ENCODE measurements at regions not wholly inside any gene's neighbourhood (a gene's known extent, or its start where the extent isn't known, plus 50 kb on each side); places are given as distances from the start of the nearest gene placed in this dataset.
"Not testable (repeated sequence)": the region's sequence is repeated elsewhere in the genome, so short reads cannot be mapped to it uniquely, and the experiment has no call there.

- no peak for DNase-seq
These were observed 460.8 kb downstream of the DMAC1 start for GRCh38 chr9:7338586-7339281.

- no peak for DNase-seq
These were observed 463.1 kb downstream of the DMAC1 start for GRCh38 chr9:7336356-7337065.

- DNase-seq: no peak
These were observed 465.9 kb downstream of the DMAC1 start for GRCh38 chr9:7333719-7334118.

- DNase-seq: no peak
These were observed 466.8 kb downstream of the DMAC1 start for GRCh38 chr9:7332780-7333179.

GRCh38 chr9:7328453-7328852 is 471.1 kb downstream of the DMAC1 start:
- no peak for DNase-seq

GRCh38 chr9:7325995-7326394 is 473.6 kb downstream of the DMAC1 start:
- no peak for DNase-seq

- DNase-seq: no peak
These were observed 475.4 kb downstream of the DMAC1 start for GRCh38 chr9:7324152-7324598.

GRCh38 chr9:7320841-7321240 is 478.7 kb downstream of the DMAC1 start:
- DNase-seq: no peak

- no peak for DNase-seq
These were observed 479.4 kb downstream of the DMAC1 start for GRCh38 chr9:7320139-7320538.

GRCh38 chr9:7318920-7319319 is 480.7 kb downstream of the DMAC1 start:
- DNase-seq: no peak

GRCh38 chr9:7316967-7317366 is 482.6 kb downstream of the DMAC1 start:
- DNase-seq: no peak

- DNase-seq: no peak
These were observed 483.3 kb downstream of the DMAC1 start for GRCh38 chr9:7316166-7316795.

GRCh38 chr9:7315746-7316145 is 483.8 kb downstream of the DMAC1 start:
- DNase-seq: no peak

GRCh38 chr9:7315116-7315515 is 484.5 kb downstream of the DMAC1 start:
- DNase-seq: no peak

- DNase-seq: no peak
These were observed 486.2 kb downstream of the DMAC1 start for GRCh38 chr9:7313389-7313788.

GRCh38 chr9:7309051-7309450 is 490.5 kb downstream of the DMAC1 start:
- DNase-seq: not testable (repeated sequence)

- DNase-seq: no peak
These were observed 493.9 kb downstream of the DMAC1 start for GRCh38 chr9:7305677-7306076.

- DNase-seq: no peak
These were observed 495.0 kb downstream of the DMAC1 start for GRCh38 chr9:7304627-7304995.

- DNase-seq: no peak
These were observed 495.5 kb downstream of the DMAC1 start for GRCh38 chr9:7303907-7304626.

- no peak for DNase-seq
These were observed 499.1 kb downstream of the DMAC1 start for GRCh38 chr9:7300484-7300883.

- DNase-seq: no peak
These were observed 501.5 kb downstream of the DMAC1 start for GRCh38 chr9:7298123-7298522.

GRCh38 chr9:7297521-7297920 is 502.1 kb downstream of the DMAC1 start:
- no peak for DNase-seq

- DNase-seq: no peak
These were observed 506.5 kb downstream of the DMAC1 start for GRCh38 chr9:7293091-7293490.

- DNase-seq: no peak
These were observed 509.8 kb downstream of the DMAC1 start for GRCh38 chr9:7289773-7290172.

Measured in GF-D8 (cell line).